Neural crest cell (in vitro differentiated cells): ENCODE measurements at regions not wholly inside any gene's neighbourhood (a gene's known extent, or its start where the extent isn't known, plus 50 kb on each side); places are given as distances from the start of the nearest gene placed in this dataset.

Experiments used
- DNase-seq: peaks from one replicate; pipeline ENCODE4 v3.0.0; 2021; ENCODE audit warnings: low read depth, mixed read lengths, low spot score
- H3K27ac Mint-ChIP-seq: one replicate; pipeline ENCODE4 v1.8.0; 2021; ENCODE audit warnings: mild to moderate bottlenecking, mixed read lengths; ENCODE audit not compliant: unreplicated experiment
- H3K27me3 Mint-ChIP-seq: 2 replicates; pipeline ENCODE4 v1.8.0; 2021; ENCODE audit warnings: low read depth, mild to moderate bottlenecking, mixed read lengths
- H3K36me3 Mint-ChIP-seq: 2 replicates; pipeline ENCODE4 v1.8.0; 2021; ENCODE audit warnings: low read depth, mild to moderate bottlenecking, mixed read lengths
- H3K4me1 Mint-ChIP-seq: 2 replicates; pipeline ENCODE4 v1.8.0; 2021; ENCODE audit warnings: mixed read lengths
- H3K4me3 Mint-ChIP-seq: one replicate; pipeline ENCODE4 v1.8.0; 2021; ENCODE audit warnings: mild to moderate bottlenecking, mixed read lengths
- H3K9me3 Mint-ChIP-seq: 2 replicates; pipeline ENCODE4 v1.8.0; 2021; ENCODE audit warnings: mixed read lengths
- TF ChIP-seq, protein P1 (sequence below): fragments of 200-600 bp; sonication (generic); conservative IDR thresholded peaks from 2 replicates; pipeline ENCODE4 v1.5.0; 2021; ENCODE audit warnings: antibody characterized with exemption, mild to moderate bottlenecking

DNA sequence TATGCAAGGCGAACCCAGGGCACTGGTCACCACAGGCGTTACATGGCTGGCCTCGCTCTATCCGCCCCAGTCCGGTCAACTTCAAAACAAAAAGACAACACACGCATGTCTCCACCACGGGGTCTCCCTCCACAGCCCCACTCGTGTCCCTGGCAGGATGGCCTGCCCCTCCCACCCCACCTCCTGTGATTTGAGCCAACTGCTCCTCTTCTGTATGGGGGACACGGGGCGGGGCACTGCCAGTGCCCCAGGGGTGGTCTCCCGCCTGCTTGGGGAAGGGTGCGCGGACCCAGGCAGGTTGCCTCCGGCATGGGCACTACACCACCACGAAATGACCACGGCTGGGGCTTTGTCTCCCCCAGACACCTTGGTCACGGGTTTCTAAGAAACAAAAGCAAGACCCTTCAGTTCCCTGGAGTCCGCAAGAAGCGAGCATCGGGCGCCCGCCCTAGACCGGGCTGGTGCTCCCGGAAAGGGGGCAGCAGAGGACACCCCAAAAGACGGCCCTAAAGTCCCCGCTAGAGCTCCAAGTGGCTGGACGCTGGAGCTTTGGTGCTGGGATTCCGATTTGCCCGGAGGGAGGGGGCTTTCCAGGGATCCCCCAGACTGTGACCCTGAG is 219.3 kb upstream of the PRICKLE2 start:
- Mint-ChIP-seq H3K27me3 (peaks cover 28% of the 10 kb centered on the region), H3K27ac (no peak overlapping the region), H3K36me3 (no peaks in the 10 kb centered on the region), H3K9me3 (no peaks in the 10 kb centered on the region), H3K4me1 (peaks cover 31% of the 10 kb centered on the region), H3K4me3 (peak overlapping the region; percentile 86)
- TF ChIP-seq, protein P1, sequence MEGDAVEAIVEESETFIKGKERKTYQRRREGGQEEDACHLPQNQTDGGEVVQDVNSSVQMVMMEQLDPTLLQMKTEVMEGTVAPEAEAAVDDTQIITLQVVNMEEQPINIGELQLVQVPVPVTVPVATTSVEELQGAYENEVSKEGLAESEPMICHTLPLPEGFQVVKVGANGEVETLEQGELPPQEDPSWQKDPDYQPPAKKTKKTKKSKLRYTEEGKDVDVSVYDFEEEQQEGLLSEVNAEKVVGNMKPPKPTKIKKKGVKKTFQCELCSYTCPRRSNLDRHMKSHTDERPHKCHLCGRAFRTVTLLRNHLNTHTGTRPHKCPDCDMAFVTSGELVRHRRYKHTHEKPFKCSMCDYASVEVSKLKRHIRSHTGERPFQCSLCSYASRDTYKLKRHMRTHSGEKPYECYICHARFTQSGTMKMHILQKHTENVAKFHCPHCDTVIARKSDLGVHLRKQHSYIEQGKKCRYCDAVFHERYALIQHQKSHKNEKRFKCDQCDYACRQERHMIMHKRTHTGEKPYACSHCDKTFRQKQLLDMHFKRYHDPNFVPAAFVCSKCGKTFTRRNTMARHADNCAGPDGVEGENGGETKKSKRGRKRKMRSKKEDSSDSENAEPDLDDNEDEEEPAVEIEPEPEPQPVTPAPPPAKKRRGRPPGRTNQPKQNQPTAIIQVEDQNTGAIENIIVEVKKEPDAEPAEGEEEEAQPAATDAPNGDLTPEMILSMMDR = no peak
- no peak for DNase-seq

GRCh38 chr3:64443546-64444381 is 218.5 kb upstream of the PRICKLE2 start:
- Mint-ChIP-seq H3K9me3 (no peaks in the 10 kb centered on the region), H3K27me3 (peaks cover 28% of the 10 kb centered on the region), H3K4me1 (peaks cover 37% of the 10 kb centered on the region), H3K36me3 (no peaks in the 10 kb centered on the region), H3K27ac (no peak overlapping the region), H3K4me3 (peak overlapping the region; percentile 86)
- TF ChIP-seq, protein P1 = no peak
- DNase-seq = no peak

DNA sequence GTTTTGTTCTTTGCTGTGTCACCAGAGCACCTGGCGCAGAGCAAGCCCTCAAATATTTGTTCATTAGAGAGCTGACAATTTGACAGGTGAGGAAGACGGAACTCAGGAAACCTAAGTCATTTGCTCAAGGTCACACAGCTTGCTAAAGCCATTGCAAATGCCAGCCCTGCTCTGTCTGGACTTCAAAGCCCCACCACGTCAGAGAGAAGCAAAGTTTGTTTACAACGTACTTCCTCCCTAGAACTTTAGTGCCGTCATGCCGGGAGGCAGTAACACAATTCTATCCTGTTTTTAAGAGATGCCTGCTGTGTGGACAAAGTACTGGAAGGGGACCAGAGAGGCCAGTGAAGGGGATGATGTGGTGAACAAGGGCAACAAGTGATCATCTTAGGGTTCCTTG is 216.6 kb upstream of the PRICKLE2 start:
- DNase-seq = no peak
- peaks cover 49% of the 10 kb centered on the region for H3K4me1 Mint-ChIP-seq
- no peak overlapping the region for H3K27ac Mint-ChIP-seq
- peak overlapping the region; percentile 26 for H3K4me3 Mint-ChIP-seq
- H3K36me3 Mint-ChIP-seq = peaks cover 1% of the 10 kb centered on the region
- TF ChIP-seq, protein P1 = no peak
- no peaks in the 10 kb centered on the region for H3K9me3 Mint-ChIP-seq
- H3K27me3 Mint-ChIP-seq = peaks cover 28% of the 10 kb centered on the region

DNA sequence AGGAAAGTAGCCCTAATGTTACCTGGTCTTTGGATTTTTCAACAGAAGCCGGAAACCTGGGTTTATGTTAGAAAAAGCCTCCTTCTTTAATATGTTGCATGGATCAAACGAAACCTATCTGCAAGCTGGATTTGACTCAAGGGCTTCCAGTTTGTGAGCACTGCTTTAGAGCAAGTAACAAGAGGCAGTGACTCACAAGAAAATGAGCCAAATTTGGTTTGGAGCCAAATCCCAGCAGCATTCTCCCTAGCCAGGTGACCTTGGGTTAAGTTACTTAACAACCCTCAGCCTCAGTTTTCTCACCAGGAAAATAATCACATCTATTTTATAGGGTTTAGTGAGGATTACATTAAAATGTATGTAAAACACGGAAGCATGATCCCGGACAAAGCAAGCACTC is 215.2 kb upstream of the PRICKLE2 start:
- Mint-ChIP-seq H3K9me3 (no peaks in the 10 kb centered on the region), H3K4me3 (no peak overlapping the region), H3K4me1 (peaks cover 52% of the 10 kb centered on the region), H3K27me3 (peaks cover 23% of the 10 kb centered on the region), H3K27ac (no peak overlapping the region), H3K36me3 (peaks cover 6% of the 10 kb centered on the region)
- TF ChIP-seq, protein P1 = no peak
- DNase-seq = no peak

DNA sequence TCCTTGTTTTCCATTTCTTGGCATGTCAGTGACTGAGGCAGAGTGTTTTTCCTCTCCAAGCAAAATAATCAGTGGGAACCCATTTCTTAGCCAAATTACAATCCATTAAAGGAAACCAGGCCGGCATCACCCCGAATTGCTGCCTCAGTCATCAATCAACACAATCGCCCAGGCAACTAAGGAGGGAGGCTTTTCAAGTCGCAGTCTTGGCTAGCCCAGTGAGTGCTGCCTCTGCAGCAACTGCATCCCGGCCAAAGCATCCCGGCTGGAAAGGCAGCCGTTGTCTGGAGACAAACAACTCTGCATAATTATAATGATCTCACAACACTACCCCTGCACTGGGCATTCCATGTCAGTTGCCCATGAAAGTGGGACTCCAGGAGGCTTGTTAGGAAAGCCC is 213.5 kb upstream of the PRICKLE2 start:
- Mint-ChIP-seq H3K9me3 (peaks cover 7% of the 10 kb centered on the region), H3K27ac (no peak overlapping the region), H3K36me3 (peaks cover 16% of the 10 kb centered on the region), H3K27me3 (peaks cover 13% of the 10 kb centered on the region), H3K4me3 (no peak overlapping the region), H3K4me1 (peaks cover 49% of the 10 kb centered on the region)
- TF ChIP-seq, protein P1 = no peak
- no peak for DNase-seq
